SK-N-SH treated with all-trans-retinoic acid at 6 μM for 48 hours (cell line): ENCODE measurements at regions not wholly inside any gene's neighbourhood (a gene's known extent, or its start where the extent isn't known, plus 50 kb on each side); places are given as distances from the start of the nearest gene placed in this dataset.

Experiments used
- BACH2 ChIP-seq: fragments of 250-450 bp; sonication (Bioruptor Pico); IDR thresholded peaks from 2 replicates; pipeline ENCODE4 v1.9.0; 2021; ENCODE audit warnings: mild to moderate bottlenecking, borderline replicate concordance
- GLIS3 ChIP-seq: fragments of 250-450 bp; sonication (Bioruptor Pico); IDR thresholded peaks from 2 replicates; pipeline ENCODE4 v1.5.0; 2020; ENCODE audit warnings: mild to moderate bottlenecking, moderate library complexity
- SNAI2 ChIP-seq: fragments of 250-450 bp; sonication (Bioruptor Pico); IDR thresholded peaks from 2 replicates; pipeline ENCODE4 v1.5.0; 2020; ENCODE audit warnings: mild to moderate bottlenecking, moderate library complexity
- ZFP3 ChIP-seq: fragments of 250-450 bp; sonication (Bioruptor Pico); IDR thresholded peaks from 2 replicates; pipeline ENCODE4 v1.5.0; 2020; ENCODE audit warnings: mild to moderate bottlenecking, moderate library complexity
- ZFP30 ChIP-seq: fragments of 450-650 bp; formaldehyde crosslinking; IDR thresholded peaks from 2 replicates; pipeline ENCODE4 v1.5.0; 2022; ENCODE audit warnings: mild to moderate bottlenecking, moderate library complexity
- ZNF565 ChIP-seq: fragments of 450-650 bp; formaldehyde crosslinking; conservative IDR thresholded peaks from 2 replicates; pipeline ENCODE4 v1.5.0; 2020; ENCODE audit warnings: low read depth, mild to moderate bottlenecking, moderate library complexity
- ZNF8 ChIP-seq: fragments of 450-650 bp; formaldehyde crosslinking; IDR thresholded peaks from 2 replicates; pipeline ENCODE4 v1.5.0; 2020; ENCODE audit warnings: mild to moderate bottlenecking, moderate library complexity
- TF ChIP-seq, protein P1 (sequence below): fragments of 250-450 bp; sonication (Bioruptor Pico); IDR thresholded peaks from 2 replicates; pipeline ENCODE4 v1.8.0; 2020; ENCODE audit warnings: mild to moderate bottlenecking, moderate library complexity, borderline replicate concordance
- TF ChIP-seq, protein P2 (sequence below): fragments of 250-450 bp; sonication (Bioruptor Pico); IDR thresholded peaks from 2 replicates; pipeline ENCODE4 v1.5.1; 2020; ENCODE audit warnings: low read depth, mild to moderate bottlenecking, moderate library complexity
- TF ChIP-seq, protein P3 (sequence below): fragments of 250-450 bp; sonication (Bioruptor Pico); IDR thresholded peaks from 2 replicates; pipeline ENCODE4 v1.5.1; 2021; ENCODE audit warnings: mild to moderate bottlenecking, moderate library complexity

DNA sequence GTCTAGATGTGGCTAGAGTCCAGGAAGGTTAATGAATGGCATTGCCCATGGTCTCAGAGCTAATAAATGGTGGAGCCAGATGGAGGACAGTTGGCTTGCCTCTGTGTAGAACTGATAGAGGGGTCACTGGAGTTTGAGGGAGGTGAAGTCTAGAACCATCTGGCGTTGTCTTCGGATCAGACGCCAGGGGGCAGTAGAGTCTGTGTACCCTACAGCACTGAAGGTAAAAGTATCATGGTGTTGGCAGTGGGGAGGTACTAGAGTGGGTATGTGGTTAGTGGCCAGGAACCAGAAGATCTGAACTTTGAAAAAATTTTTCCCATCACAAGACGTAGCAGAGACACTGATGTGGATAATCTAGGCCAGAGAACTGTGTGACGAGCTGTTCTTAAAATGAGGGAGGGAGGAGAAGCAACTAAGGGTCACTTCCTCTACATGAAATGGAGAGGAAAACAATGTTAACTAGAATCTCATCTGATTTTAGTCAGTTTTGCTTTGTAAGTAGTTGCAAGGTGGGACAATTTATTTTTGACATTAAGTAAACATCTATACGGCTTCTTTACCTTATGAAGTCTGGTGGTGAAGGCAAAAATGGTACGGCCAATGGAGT lies 227.9 kb upstream of the PRSS58 start:
- TF ChIP-seq ZNF565 (CRISPR knock-in tag) (no peak), ZFP3 (CRISPR knock-in tag) (no peak), BACH2 (CRISPR knock-in tag) (no peak), GLIS3 (CRISPR knock-in tag) (no peak), SNAI2 (CRISPR knock-in tag) (no peak), ZFP30 (CRISPR knock-in tag) (no peak), ZNF8 (CRISPR knock-in tag) (no peak)
- TF ChIP-seq, protein P1, sequence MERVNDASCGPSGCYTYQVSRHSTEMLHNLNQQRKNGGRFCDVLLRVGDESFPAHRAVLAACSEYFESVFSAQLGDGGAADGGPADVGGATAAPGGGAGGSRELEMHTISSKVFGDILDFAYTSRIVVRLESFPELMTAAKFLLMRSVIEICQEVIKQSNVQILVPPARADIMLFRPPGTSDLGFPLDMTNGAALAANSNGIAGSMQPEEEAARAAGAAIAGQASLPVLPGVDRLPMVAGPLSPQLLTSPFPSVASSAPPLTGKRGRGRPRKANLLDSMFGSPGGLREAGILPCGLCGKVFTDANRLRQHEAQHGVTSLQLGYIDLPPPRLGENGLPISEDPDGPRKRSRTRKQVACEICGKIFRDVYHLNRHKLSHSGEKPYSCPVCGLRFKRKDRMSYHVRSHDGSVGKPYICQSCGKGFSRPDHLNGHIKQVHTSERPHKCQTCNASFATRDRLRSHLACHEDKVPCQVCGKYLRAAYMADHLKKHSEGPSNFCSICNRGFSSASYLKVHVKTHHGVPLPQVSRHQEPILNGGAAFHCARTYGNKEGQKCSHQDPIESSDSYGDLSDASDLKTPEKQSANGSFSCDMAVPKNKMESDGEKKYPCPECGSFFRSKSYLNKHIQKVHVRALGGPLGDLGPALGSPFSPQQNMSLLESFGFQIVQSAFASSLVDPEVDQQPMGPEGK (CRISPR knock-in tag), result no peak
- TF ChIP-seq, protein P2, sequence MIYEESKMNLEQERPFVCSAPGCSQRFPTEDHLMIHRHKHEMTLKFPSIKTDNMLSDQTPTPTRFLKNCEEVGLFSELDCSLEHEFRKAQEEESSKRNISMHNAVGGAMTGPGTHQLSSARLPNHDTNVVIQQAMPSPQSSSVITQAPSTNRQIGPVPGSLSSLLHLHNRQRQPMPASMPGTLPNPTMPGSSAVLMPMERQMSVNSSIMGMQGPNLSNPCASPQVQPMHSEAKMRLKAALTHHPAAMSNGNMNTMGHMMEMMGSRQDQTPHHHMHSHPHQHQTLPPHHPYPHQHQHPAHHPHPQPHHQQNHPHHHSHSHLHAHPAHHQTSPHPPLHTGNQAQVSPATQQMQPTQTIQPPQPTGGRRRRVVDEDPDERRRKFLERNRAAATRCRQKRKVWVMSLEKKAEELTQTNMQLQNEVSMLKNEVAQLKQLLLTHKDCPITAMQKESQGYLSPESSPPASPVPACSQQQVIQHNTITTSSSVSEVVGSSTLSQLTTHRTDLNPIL, result no peak
- TF ChIP-seq, protein P3, sequence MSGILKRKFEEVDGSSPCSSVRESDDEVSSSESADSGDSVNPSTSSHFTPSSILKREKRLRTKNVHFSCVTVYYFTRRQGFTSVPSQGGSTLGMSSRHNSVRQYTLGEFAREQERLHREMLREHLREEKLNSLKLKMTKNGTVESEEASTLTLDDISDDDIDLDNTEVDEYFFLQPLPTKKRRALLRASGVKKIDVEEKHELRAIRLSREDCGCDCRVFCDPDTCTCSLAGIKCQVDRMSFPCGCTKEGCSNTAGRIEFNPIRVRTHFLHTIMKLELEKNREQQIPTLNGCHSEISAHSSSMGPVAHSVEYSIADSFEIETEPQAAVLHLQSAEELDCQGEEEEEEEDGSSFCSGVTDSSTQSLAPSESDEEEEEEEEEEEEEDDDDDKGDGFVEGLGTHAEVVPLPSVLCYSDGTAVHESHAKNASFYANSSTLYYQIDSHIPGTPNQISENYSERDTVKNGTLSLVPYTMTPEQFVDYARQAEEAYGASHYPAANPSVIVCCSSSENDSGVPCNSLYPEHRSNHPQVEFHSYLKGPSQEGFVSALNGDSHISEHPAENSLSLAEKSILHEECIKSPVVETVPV, result no peak
